ENCODE measurements at regions not wholly inside any gene's neighbourhood (a gene's known extent, or its start where the extent isn't known, plus 50 kb on each side); places are given as distances from the start of the nearest gene placed in this dataset.

DNA sequence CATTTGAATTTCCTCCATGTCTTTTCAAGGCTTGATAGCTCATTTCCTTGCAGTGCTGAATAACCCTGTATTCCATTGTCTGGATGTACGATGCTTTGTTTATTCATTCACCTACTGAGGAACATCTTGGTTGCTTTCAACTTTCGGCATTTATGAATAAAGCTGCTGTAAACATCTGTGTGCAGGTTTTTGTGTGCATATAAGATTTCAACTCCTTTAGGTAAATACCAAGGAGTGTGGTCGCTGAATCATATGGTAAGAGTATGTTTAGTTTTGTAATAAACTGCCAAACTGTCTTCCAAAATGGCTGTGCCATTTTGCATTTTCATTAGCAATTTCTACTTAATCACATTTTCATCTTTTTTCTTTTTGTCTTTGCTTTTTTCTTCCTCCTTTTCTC, 327.7 kb upstream of the TBX3 start:
- TF ChIP-seq EGR1 (IDR thresholded peaks at IDR 0.05; ENCODE audit: low read depth): no peak
- no peak for TF ChIP-seq ZFX (IDR thresholded peaks at IDR 0.05)
- no peak for TF ChIP-seq POLR2AphosphoS5 (IDR thresholded peaks at IDR 0.05; ENCODE audit: low read depth, low read length)
- TF ChIP-seq, protein P1, sequence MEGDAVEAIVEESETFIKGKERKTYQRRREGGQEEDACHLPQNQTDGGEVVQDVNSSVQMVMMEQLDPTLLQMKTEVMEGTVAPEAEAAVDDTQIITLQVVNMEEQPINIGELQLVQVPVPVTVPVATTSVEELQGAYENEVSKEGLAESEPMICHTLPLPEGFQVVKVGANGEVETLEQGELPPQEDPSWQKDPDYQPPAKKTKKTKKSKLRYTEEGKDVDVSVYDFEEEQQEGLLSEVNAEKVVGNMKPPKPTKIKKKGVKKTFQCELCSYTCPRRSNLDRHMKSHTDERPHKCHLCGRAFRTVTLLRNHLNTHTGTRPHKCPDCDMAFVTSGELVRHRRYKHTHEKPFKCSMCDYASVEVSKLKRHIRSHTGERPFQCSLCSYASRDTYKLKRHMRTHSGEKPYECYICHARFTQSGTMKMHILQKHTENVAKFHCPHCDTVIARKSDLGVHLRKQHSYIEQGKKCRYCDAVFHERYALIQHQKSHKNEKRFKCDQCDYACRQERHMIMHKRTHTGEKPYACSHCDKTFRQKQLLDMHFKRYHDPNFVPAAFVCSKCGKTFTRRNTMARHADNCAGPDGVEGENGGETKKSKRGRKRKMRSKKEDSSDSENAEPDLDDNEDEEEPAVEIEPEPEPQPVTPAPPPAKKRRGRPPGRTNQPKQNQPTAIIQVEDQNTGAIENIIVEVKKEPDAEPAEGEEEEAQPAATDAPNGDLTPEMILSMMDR (IDR thresholded peaks at IDR 0.05 in 2 of 3, conservative IDR thresholded peaks at IDR 0.05 in 1 of 3; ENCODE audit: borderline replicate concordance in 1 of 3, insufficient read depth in 1 of 3, low read depth in 2 of 3, low read length in 2 of 3): no peak
- TF ChIP-seq EZH2 (IDR thresholded peaks at IDR 0.05): no peak
- no peak for TF ChIP-seq EZH2phosphoT487 (IDR thresholded peaks at IDR 0.05; ENCODE audit: borderline replicate concordance)

Measured in HCT116 (cell line).